AG09319 (cell line): ENCODE measurements at regions not wholly inside any gene's neighbourhood (a gene's known extent, or its start where the extent isn't known, plus 50 kb on each side); places are given as distances from the start of the nearest gene placed in this dataset.
"Not testable (repeated sequence)": the region's sequence is repeated elsewhere in the genome, so short reads cannot be mapped to it uniquely, and the experiment has no call there.

Source experiments
- DNase-seq: peaks from one replicate; pipeline ENCODE4 v3.0.0-alpha.2; 2010; ENCODE audit warnings: low read depth; ENCODE audit errors: extremely low read depth
- TF ChIP-seq, protein P1 (sequence below): IDR thresholded peaks from 2 replicates; pipeline ENCODE4 v1.5.1; 2011; ENCODE audit warnings: low read depth, mild to moderate bottlenecking, inconsistent platforms, low read length, moderate library complexity

DNA sequence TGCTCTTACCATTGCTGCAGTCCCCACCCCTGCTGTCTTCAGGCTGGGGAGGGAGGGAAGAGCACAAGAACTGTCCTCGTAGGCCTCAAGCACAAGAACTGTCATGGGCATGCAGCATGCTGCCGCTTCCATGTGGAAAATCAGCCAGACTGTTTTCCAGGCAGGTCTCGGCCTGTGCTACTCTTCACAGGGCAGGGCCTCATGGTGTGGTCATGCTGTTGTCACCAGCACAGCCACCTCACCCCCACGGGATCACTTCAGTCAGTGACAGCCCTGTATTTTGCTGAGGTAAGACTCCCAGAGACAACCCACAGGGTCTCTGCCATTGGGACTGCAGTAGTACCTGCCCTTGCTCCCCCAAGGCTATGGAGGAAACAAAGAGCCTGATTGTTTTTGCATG is 205.3 kb downstream of the NAP1L3 start:
- DNase-seq, result no peak
- TF ChIP-seq, protein P1, sequence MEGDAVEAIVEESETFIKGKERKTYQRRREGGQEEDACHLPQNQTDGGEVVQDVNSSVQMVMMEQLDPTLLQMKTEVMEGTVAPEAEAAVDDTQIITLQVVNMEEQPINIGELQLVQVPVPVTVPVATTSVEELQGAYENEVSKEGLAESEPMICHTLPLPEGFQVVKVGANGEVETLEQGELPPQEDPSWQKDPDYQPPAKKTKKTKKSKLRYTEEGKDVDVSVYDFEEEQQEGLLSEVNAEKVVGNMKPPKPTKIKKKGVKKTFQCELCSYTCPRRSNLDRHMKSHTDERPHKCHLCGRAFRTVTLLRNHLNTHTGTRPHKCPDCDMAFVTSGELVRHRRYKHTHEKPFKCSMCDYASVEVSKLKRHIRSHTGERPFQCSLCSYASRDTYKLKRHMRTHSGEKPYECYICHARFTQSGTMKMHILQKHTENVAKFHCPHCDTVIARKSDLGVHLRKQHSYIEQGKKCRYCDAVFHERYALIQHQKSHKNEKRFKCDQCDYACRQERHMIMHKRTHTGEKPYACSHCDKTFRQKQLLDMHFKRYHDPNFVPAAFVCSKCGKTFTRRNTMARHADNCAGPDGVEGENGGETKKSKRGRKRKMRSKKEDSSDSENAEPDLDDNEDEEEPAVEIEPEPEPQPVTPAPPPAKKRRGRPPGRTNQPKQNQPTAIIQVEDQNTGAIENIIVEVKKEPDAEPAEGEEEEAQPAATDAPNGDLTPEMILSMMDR, result no peak

DNA sequence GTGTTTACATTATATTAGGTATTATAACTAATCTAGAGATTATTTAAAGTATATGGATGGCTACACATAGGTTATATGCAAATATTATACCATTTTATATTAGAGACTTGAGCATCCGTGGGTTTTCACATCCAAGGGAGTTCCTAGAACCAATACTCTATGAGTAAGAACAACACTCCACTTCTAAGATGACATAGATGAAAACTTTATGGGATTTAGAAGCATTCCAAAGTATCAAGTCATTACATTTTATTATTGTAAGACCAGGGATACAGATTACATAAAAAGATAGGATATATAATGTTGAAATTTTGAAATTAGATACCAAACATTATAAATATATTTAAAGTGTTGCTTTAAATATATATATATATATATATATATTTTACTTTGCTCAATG is 207.0 kb downstream of the NAP1L3 start:
- TF ChIP-seq, protein P1, result no peak
- DNase-seq, result no peak

DNA sequence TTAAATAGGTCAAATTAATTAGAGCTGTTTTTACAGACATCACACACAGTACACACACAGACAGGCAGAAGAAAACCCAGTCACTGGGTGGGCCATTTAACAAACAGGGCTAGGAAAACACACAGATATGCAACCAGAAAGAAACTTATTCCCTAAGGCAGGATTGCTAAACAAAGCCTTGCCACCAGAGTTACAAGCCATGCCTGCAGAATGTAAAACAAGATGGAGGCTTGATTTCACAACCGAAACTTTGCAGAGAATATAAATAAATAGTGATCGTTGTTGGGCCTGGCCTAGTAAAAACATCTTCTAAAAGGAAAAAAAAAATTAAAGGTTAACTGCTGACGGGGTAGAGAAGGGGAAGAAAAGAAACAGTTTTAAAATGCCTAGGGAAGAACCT is 212.3 kb downstream of the NAP1L3 start:
- TF ChIP-seq, protein P1, result no peak
- DNase-seq, result no peak

DNA sequence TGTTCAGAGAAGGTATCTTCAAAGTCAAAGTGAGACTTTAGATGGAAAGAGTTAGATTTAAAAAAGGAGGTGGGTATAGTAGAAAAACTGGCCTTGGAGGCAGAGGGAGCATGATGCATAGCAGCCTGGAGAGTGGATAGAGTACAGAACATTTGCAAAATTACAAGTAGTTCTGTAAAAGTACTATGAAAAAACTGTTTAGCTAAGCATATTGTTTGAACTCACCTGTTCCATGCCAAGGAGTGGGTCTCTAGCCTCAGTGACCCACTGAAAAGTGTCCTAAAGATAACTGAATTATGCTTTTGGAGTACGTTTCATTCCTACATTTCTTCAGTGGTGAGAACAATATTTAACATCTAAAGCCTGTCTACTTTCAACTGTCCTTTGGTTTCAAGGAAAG is 218.9 kb downstream of the NAP1L3 start:
- TF ChIP-seq, protein P1, result no peak

GRCh38 chrX:93434721-93435120 is 238.7 kb downstream of the NAP1L3 start:
- not testable (repeated sequence) for DNase-seq

More for the DNA sequence above, 218.9 kb downstream of the NAP1L3 start:
- no peak for DNase-seq

DNA sequence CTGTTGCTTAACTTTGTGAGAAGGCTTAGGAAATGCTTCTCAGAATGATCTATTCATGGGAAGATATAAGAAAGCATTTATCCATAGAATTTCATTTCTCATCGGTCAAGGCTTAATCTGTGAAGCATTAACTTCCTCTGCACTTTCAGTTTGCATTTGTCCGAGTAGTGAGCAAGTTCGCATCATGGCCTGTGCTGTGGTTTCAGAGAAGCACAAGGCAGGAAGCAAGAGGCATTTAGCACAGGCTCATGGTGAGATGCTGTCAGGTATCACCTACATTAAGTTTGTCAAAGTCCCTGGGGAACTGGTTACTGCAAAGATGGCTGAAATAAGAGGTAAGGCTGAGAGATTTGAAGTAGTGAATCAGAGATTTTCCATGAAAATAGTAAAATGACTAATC is 244.9 kb downstream of the NAP1L3 start:
- DNase-seq, result no peak
- TF ChIP-seq, protein P1, result no peak

DNA sequence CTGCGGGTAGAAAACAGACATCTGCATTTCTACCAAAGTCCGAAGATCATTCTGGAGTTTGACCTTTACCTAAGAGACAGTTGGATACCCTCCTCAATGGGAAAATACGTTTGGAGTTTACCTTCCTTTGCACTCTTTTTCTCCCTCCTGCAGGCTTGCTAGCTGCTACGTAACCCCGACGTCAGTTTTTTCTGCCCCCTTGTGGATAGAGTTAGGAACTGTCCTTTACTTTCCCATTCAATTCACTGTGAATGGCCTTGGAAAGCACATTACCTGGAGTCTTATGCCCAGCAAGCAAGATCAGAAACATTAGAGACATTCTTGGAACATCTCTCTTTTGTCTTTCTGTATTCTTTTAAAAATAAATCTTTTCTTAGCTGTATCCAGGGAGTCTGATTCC is 250.7 kb downstream of the NAP1L3 start:
- TF ChIP-seq, protein P1, result peak; percentile 49
- no peak for DNase-seq

- no peak for DNase-seq
- TF ChIP-seq, protein P1, result no peak
These were observed 252.8 kb downstream of the NAP1L3 start for GRCh38 chrX:93420525-93421082.
